ENCODE measurements at regions not wholly inside any gene's neighbourhood (a gene's known extent, or its start where the extent isn't known, plus 50 kb on each side); places are given as distances from the start of the nearest gene placed in this dataset.

DNA sequence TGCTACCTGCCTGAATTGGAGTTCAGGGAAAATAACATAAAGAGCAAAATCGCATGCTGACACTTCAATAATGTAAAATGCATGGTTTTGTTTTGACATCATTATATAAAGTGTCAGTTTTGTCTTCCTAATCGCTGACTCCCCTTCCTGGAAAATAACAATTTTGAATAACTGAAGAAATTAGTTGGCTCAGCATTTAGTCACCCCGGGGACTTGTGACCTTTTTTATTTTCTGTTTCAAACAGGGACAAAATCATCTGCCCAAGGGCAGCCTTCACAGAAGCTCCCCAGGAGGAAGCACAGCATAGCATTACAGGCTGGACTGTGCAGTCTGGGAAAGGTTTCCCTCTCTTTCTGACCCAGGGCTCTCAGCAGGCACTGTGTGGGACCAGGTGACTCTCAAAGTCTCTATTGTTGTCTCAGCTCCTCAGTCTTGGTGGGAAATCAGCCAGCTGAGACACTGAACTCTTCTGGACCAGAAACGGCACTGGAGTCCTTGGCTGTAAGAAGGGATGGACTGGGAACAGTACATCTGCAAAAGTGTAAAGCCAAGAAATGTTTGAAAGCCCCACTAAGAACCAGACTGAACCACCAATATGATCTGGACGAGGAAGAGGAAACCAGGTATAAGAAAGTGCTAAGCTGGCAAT, 671.3 kb upstream of the KLF4 start:
- no peak overlapping the region for H3K4me3 ChIP-seq (replicated peaks in 1 of 2; ENCODE audit: low read depth in 1 of 2, low read length in 2 of 2)
- ChIA-PET CTCF (no interaction called here), POLR2A (no interaction called here), RAD21 (ENCODE audit: low non-redundant PET in 1 of 2, low total read pairs in 2 of 2, uncharacterized antibody in 2 of 2, unreplicated experiment in 2 of 2) (no interaction called here)
- intact Hi-C loops (cut with micrococcal nuclease), result no loop called here
- H3K4me1 ChIP-seq (ENCODE audit: control insufficient read depth in 1 of 2, insufficient read depth in 2 of 2, low read length in 2 of 2), result peaks cover 0 to 24% of the 10 kb centered on the region in 2 experiments; a peak in 2 of 4 replicates
- H3K27me3 ChIP-seq (ENCODE audit: insufficient read depth, low read length), result no peaks in the 10 kb centered on the region
- H3K9ac ChIP-seq (ENCODE audit: low read length), result no peak overlapping the region
- H3K36me3 ChIP-seq (ENCODE audit: control insufficient read depth in 1 of 2, insufficient read depth in 2 of 2, low read length in 2 of 2), result no peaks in the 10 kb centered on the region
- TF ChIP-seq, protein P1, sequence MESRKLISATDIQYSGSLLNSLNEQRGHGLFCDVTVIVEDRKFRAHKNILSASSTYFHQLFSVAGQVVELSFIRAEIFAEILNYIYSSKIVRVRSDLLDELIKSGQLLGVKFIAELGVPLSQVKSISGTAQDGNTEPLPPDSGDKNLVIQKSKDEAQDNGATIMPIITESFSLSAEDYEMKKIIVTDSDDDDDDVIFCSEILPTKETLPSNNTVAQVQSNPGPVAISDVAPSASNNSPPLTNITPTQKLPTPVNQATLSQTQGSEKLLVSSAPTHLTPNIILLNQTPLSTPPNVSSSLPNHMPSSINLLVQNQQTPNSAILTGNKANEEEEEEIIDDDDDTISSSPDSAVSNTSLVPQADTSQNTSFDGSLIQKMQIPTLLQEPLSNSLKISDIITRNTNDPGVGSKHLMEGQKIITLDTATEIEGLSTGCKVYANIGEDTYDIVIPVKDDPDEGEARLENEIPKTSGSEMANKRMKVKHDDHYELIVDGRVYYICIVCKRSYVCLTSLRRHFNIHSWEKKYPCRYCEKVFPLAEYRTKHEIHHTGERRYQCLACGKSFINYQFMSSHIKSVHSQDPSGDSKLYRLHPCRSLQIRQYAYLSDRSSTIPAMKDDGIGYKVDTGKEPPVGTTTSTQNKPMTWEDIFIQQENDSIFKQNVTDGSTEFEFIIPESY (IDR thresholded peaks at IDR 0.05; ENCODE audit: extremely low read depth, insufficient replicate concordance, low read length), result no peak
- TF ChIP-seq JUND (IDR thresholded peaks at IDR 0.05), result no peak
- no peak for TF ChIP-seq YY1 (IDR thresholded peaks at IDR 0.05; ENCODE audit: extremely low read depth, insufficient replicate concordance, low read depth, low read length)
- no peak for TF ChIP-seq SIN3A (IDR thresholded peaks at IDR 0.05; ENCODE audit: low read depth)
- no peak for TF ChIP-seq CEBPB (IDR thresholded peaks at IDR 0.05; ENCODE audit: low read depth)
- TF ChIP-seq, protein P2, sequence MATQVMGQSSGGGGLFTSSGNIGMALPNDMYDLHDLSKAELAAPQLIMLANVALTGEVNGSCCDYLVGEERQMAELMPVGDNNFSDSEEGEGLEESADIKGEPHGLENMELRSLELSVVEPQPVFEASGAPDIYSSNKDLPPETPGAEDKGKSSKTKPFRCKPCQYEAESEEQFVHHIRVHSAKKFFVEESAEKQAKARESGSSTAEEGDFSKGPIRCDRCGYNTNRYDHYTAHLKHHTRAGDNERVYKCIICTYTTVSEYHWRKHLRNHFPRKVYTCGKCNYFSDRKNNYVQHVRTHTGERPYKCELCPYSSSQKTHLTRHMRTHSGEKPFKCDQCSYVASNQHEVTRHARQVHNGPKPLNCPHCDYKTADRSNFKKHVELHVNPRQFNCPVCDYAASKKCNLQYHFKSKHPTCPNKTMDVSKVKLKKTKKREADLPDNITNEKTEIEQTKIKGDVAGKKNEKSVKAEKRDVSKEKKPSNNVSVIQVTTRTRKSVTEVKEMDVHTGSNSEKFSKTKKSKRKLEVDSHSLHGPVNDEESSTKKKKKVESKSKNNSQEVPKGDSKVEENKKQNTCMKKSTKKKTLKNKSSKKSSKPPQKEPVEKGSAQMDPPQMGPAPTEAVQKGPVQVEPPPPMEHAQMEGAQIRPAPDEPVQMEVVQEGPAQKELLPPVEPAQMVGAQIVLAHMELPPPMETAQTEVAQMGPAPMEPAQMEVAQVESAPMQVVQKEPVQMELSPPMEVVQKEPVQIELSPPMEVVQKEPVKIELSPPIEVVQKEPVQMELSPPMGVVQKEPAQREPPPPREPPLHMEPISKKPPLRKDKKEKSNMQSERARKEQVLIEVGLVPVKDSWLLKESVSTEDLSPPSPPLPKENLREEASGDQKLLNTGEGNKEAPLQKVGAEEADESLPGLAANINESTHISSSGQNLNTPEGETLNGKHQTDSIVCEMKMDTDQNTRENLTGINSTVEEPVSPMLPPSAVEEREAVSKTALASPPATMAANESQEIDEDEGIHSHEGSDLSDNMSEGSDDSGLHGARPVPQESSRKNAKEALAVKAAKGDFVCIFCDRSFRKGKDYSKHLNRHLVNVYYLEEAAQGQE (IDR thresholded peaks at IDR 0.05; ENCODE audit: low read depth), result no peak
- no peak for TF ChIP-seq POLR2A (IDR thresholded peaks at IDR 0.05; ENCODE audit: borderline replicate concordance, extremely low read depth, insufficient read depth, insufficient read length)
- TF ChIP-seq RAD21 (IDR thresholded peaks at IDR 0.05; ENCODE audit: low read depth), result no peak
- TF ChIP-seq, protein P3, sequence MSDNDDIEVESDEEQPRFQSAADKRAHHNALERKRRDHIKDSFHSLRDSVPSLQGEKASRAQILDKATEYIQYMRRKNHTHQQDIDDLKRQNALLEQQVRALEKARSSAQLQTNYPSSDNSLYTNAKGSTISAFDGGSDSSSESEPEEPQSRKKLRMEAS (IDR thresholded peaks at IDR 0.05), result no peak
- TF ChIP-seq SP1 (IDR thresholded peaks at IDR 0.05; ENCODE audit: low read depth), result no peak
- TF ChIP-seq, protein P4, sequence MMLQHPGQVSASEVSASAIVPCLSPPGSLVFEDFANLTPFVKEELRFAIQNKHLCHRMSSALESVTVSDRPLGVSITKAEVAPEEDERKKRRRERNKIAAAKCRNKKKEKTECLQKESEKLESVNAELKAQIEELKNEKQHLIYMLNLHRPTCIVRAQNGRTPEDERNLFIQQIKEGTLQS (IDR thresholded peaks at IDR 0.05), result no peak
- TF ChIP-seq POLR2AphosphoS5 (IDR thresholded peaks at IDR 0.05; ENCODE audit: low read depth, low read length), result no peak
- no peak for TF ChIP-seq ELF1 (IDR thresholded peaks at IDR 0.05; ENCODE audit: borderline replicate concordance, low read depth)
- no peak for TF ChIP-seq FOSL1 (IDR thresholded peaks at IDR 0.05; ENCODE audit: low read depth)
- TF ChIP-seq ZNF274 (IDR thresholded peaks at IDR 0.05; ENCODE audit: low read depth, low read length), result no peak
- no peak for TF ChIP-seq EGR1 (IDR thresholded peaks at IDR 0.05; ENCODE audit: low read depth)
- H4K20me1 ChIP-seq (ENCODE audit: insufficient read depth), result no peaks in the 10 kb centered on the region
- DNase-seq (ENCODE audit: low read depth, low spot score) (no peak), ATAC-seq (no peak)
- H3K27ac ChIP-seq (ENCODE audit: low read depth, low read length), result no peak overlapping the region
- no peaks in the 10 kb centered on the region for H3K79me2 ChIP-seq (ENCODE audit: insufficient read depth, low read length)
- BruUV-seq (replicated peaks), result no TSS peak
- H3K9me3 ChIP-seq (ENCODE audit: control insufficient read depth in 1 of 2, insufficient read depth in 1 of 2, low read depth in 1 of 2, low read length in 2 of 2), result no peaks in the 10 kb centered on the region
- H2AFZ ChIP-seq (ENCODE audit: low read depth, low read length, poor library complexity, severe bottlenecking), result no peak overlapping the region
- no peak overlapping the region for H3K4me2 ChIP-seq (ENCODE audit: low read length)
- no peaks in the 10 kb centered on the region for H3K9me2 ChIP-seq (ENCODE audit: insufficient read depth)

Measured in HCT116 (cell line).